Lower leg skin (tissue), 4 donors: ENCODE measurements at regions not wholly inside any gene's neighbourhood (a gene's known extent, or its start where the extent isn't known, plus 50 kb on each side); places are given as distances from the start of the nearest gene placed in this dataset.
"Not testable (repeated sequence)": the region's sequence is repeated elsewhere in the genome, so short reads cannot be mapped to it uniquely, and the experiment has no call there.

ENCODE experiments used
- DNase-seq, 2 donors: peaks; one replicate each; pipeline ENCODE4 v3.0.0-alpha.2; 2019; ENCODE audit warnings: low spot score in 2 of 2
- H3K4me3 ChIP-seq: fragments of 200-600 bp; sonication (generic); 2 replicates; pipeline ENCODE4 v1.5.1; 2017; ENCODE audit warnings: mild to moderate bottlenecking, low read depth; ENCODE audit not compliant: poor library complexity, severe bottlenecking
- POLR2A ChIP-seq, 2 donors: fragments of 450-650 bp; IDR thresholded peaks; one replicate each; pipeline ENCODE4 v1.6.1; 2016 to 2017; ENCODE audit warnings: antibody characterized with exemption in 2 of 2, mild to moderate bottlenecking in 1 of 2, moderate library complexity in 1 of 2
- WGBS, 2 donors: methylation state at CpG; one replicate each; pipeline ENCODE4 v1.1.5; 2018; 5-methylcytosine and 5-hydroxymethylcytosine counted together
- intact Hi-C: fragments of 100-400 bp; cut with DNase I; formaldehyde crosslinking; loops from one replicate; pipeline ENCODE4 v1.15.0; 2023; ENCODE audit warnings: low total_unique reads
- TF ChIP-seq, protein P1 (sequence below), 3 donors: fragments of 450-650 bp; IDR thresholded peaks; one replicate each; pipeline ENCODE4 v1.5.1; 2016; ENCODE audit warnings: antibody characterized with exemption in 3 of 3, mild to moderate bottlenecking in 3 of 3, moderate library complexity in 2 of 3

DNA sequence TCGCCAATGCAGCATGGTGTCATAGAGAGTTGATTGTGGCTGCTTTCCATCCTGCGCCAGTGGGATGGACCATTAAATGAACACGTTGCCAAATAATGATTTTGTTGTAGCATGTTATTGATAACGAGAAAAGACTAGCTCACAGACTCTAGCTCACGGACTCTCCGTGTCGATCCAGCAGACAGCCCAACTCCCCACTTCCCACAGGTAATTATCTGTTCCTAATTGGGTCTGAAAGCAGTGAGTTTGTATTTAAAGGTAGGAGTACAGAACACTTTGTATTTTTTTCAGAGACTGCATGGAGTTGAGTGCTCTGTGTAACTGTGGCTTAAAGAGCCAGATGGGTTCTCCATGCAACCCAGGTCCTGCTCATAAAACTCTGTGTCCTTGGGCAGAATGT lies 1250.5 kb downstream of the TYW1 start:
- 62 to 71% methylated on average over 7 of the region's 7 CpGs for WGBS, 2 donors
- TF ChIP-seq POLR2A (IDR thresholded peaks at IDR 0.05) = no peak
- TF ChIP-seq, protein P1, sequence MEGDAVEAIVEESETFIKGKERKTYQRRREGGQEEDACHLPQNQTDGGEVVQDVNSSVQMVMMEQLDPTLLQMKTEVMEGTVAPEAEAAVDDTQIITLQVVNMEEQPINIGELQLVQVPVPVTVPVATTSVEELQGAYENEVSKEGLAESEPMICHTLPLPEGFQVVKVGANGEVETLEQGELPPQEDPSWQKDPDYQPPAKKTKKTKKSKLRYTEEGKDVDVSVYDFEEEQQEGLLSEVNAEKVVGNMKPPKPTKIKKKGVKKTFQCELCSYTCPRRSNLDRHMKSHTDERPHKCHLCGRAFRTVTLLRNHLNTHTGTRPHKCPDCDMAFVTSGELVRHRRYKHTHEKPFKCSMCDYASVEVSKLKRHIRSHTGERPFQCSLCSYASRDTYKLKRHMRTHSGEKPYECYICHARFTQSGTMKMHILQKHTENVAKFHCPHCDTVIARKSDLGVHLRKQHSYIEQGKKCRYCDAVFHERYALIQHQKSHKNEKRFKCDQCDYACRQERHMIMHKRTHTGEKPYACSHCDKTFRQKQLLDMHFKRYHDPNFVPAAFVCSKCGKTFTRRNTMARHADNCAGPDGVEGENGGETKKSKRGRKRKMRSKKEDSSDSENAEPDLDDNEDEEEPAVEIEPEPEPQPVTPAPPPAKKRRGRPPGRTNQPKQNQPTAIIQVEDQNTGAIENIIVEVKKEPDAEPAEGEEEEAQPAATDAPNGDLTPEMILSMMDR (IDR thresholded peaks at IDR 0.05) = no peak
- intact Hi-C loops = no loop called here
- DNase-seq = no peak
- H3K4me3 ChIP-seq = no peak overlapping the region

DNA sequence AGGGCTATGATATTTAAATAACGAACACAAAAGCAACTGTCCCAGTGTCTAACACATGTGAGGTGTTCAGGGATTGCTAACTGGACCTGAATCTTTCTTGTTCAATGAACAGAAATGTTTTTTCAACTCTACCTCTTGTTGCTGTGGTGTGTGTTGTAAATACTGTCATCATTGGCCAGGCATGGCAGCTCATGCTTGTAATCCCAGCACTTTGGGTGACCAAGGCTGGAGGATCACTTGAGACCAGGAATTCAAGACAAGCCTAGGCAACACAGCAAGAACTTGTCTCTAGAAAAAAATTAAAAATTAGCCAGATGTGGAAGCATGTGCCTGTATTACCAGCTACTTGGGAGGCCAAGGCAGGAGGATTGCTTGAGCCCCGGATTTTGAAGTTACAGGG lies 1250.9 kb downstream of the TYW1 start:
- no peak overlapping the region for H3K4me3 ChIP-seq
- intact Hi-C loops = no loop called here
- 82 to 96% methylated on average over 2 of the region's 2 CpGs for WGBS, 2 donors
- TF ChIP-seq, protein P1 (IDR thresholded peaks at IDR 0.05) = no peak
- TF ChIP-seq POLR2A (IDR thresholded peaks at IDR 0.05) = no peak
- no peak for DNase-seq

DNA sequence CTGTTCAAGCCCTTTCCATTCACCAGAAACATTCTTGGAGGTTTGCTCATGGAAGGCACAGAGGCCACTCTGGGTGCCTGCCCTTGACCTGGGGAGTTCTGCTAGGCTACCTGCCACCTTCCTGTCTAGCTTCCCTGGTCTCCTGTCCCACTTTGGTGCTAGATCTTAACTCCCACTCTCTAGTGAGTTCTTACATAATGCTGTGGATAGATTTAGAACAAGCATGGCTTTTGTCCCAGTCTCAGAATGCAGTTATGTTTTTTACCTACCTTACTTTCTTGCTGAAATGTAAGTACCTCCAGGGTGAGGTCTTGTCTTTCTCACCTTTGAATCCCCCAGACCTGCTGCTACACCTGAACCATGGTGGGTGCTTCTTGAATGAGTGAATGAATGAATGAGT lies 1252.3 kb downstream of the TYW1 start:
- no peak for DNase-seq
- no peak overlapping the region for H3K4me3 ChIP-seq
- intact Hi-C loops = no loop called here
- TF ChIP-seq, protein P1 (IDR thresholded peaks at IDR 0.05) = no peak
- TF ChIP-seq POLR2A (IDR thresholded peaks at IDR 0.05) = no peak

DNA sequence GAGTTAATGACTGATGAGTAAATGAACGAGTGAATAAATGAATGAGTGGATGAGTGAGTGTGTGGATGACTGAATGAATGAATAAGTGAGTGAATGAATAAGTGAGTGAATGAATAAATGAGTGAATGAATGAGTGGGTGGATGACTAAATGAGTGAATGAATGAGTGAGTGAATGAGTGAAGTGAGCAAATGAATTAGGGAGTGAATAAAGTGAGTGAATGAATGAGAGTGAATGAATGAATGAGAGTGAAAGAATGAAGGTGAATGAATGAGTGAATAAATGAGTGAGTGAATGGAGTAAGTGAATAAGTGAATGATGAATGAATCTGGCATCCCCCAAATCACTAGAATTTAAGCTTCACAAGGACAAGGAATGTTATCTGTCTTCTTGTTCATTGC lies 1253.0 kb downstream of the TYW1 start:
- DNase-seq = no peak
- intact Hi-C loops = no loop called here
- TF ChIP-seq, protein P1 (IDR thresholded peaks at IDR 0.05) = no peak
- TF ChIP-seq POLR2A (IDR thresholded peaks at IDR 0.05) = no peak
- H3K4me3 ChIP-seq = no peak overlapping the region
- WGBS, 2 donors = 92 to 93% methylated on average over 1 of the region's 1 CpG

DNA sequence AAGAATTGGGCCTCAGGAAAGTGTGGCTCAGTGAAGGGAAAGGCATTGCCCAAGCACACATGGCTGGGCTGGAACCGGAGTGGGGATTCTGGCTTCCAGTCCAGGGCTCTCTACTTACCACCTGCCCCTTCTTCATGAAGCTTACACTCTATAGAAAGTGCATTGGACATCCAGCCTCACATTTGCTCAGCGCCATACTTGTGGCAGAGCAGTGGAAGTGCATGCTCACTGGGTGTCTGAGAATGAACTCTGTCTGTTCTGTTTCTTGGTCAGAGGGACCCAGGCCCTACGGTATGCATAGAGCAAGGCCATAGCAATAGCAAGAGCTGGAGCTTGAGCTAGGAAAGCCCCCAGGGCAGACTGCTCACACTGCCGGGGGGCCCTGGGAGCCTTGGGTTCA lies 1253.5 kb downstream of the TYW1 start:
- TF ChIP-seq, protein P1 (IDR thresholded peaks at IDR 0.05) = no peak
- no peak for TF ChIP-seq POLR2A (IDR thresholded peaks at IDR 0.05)
- intact Hi-C loops = no loop called here
- H3K4me3 ChIP-seq = no peak overlapping the region
- 79 to 84% methylated on average over 4 of the region's 4 CpGs for WGBS, 2 donors
- DNase-seq = no peak

DNA sequence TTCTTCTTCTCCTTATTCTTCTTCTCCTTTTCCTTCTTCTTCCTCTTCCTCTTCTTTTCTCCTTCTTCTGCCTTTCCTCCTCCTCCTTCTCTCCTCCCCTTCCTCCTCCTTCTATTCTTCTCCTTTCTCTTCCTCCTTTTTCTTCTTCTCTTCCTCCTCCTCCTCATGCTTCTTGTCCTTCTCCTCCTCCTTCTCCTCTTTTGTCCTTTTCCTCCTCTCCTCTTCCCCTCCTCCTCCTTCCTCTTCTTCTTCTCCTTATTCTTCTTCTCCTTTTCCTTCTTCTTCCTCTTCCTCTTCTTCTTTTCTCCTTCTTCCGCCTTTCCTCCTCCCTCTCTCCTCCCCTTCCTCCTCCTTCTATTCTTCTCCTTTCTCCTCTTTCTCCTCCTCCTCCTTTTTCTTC lies 1258.2 kb downstream of the TYW1 start:
- 82 to 93% methylated on average over 1 of the region's 1 CpG for WGBS, 2 donors
- DNase-seq, intact Hi-C loops, H3K4me3 ChIP-seq: not testable (repeated sequence)
